ENCODE measurements at regions not wholly inside any gene's neighbourhood (a gene's known extent, or its start where the extent isn't known, plus 50 kb on each side); places are given as distances from the start of the nearest gene placed in this dataset.

- TF ChIP-seq EZH2 (IDR thresholded peaks at IDR 0.05; ENCODE audit: borderline replicate concordance, insufficient read depth, low read depth, low read length, poor library complexity, severe bottlenecking) = no peak
- TF ChIP-seq, protein P1, sequence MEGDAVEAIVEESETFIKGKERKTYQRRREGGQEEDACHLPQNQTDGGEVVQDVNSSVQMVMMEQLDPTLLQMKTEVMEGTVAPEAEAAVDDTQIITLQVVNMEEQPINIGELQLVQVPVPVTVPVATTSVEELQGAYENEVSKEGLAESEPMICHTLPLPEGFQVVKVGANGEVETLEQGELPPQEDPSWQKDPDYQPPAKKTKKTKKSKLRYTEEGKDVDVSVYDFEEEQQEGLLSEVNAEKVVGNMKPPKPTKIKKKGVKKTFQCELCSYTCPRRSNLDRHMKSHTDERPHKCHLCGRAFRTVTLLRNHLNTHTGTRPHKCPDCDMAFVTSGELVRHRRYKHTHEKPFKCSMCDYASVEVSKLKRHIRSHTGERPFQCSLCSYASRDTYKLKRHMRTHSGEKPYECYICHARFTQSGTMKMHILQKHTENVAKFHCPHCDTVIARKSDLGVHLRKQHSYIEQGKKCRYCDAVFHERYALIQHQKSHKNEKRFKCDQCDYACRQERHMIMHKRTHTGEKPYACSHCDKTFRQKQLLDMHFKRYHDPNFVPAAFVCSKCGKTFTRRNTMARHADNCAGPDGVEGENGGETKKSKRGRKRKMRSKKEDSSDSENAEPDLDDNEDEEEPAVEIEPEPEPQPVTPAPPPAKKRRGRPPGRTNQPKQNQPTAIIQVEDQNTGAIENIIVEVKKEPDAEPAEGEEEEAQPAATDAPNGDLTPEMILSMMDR (IDR thresholded peaks at IDR 0.05) = no peak
Measured at GRCh38 chr13:23060959-23061358, 119.8 kb upstream of the SGCG start.

Data from B cell (primary cell).